Epidermal melanocyte (primary cell): ENCODE measurements at regions not wholly inside any gene's neighbourhood (a gene's known extent, or its start where the extent isn't known, plus 50 kb on each side); places are given as distances from the start of the nearest gene placed in this dataset.
"Not testable (repeated sequence)": the region's sequence is repeated elsewhere in the genome, so short reads cannot be mapped to it uniquely, and the experiment has no call there.

ENCODE experiments used
- DNase-seq: peaks from one replicate; pipeline ENCODE4 v3.0.0; 2011; ENCODE audit warnings: low spot score; ENCODE audit not compliant: insufficient read length

DNA sequence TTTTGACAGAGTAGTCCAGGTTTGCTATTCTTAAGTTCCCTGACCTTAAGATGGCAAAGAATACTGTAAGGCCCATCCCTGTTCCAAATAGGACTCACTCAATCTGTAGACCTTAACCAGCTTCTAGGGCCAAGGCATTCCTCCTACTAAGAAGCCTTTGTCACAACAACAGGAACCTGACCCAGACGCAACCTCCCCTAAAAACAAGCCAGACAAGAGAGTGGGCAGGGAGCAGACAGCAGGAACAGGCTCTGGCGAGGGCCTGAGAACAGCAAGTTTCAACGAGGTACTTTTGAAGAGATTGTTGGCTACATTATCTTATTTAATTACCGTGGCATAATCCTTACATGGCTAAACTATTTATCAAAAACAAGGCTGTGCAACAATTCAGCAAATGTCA, 58.1 kb upstream of the NBPF11 start:
- DNase-seq = not testable (repeated sequence)

DNA sequence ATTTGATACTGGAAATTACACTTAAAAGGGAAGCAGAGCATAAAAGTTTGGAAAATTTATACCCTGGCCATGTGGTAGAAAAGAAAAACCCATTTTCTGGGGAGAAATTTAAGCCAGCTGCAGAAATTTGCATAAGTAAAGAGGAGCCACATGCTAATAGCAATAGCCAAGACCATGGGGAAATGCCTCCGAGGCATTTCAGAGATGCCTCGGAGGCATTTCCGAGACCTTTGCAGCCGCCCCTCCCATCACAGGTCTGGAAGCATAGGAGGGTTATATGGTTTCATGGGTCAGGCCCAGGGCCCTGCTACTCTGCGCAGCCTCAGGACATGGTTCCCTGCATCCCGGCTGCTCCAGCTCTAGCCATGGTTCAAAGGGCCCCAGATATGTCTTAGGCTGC, 49.9 kb upstream of the NBPF11 start:
- DNase-seq = not testable (repeated sequence)
